Kidney (tissue), 13 donors: ENCODE measurements at regions not wholly inside any gene's neighbourhood (a gene's known extent, or its start where the extent isn't known, plus 50 kb on each side); places are given as distances from the start of the nearest gene placed in this dataset.

Source experiments
- DNase-seq, 5 donors: peaks; one replicate each; pipeline ENCODE4 v3.0.0-alpha.2; 2013 to 2020
- FAIRE-seq: peaks from 2 replicates; lab custom pipeline; 2012; peaks lifted over from hg19 to GRCh38; lab: Jason Lieb, UNC
- H3K27ac ChIP-seq, 2 donors: one replicate each; pipeline ENCODE4 v1.7.0; 2013; ENCODE audit warnings: low read depth in 2 of 2, low read length in 2 of 2, inconsistent platforms in 1 of 2
- H3K27me3 ChIP-seq: one replicate; pipeline ENCODE4 v1.7.1; 2013; ENCODE audit warnings: low read length, inconsistent platforms; ENCODE audit not compliant: control insufficient read depth, insufficient read depth
- H3K36me3 ChIP-seq, 3 donors: one replicate each; pipeline versions ENCODE4 v1.7.0 to v1.7.1; 2013; ENCODE audit warnings: low read length in 3 of 3, control low read depth in 1 of 3, inconsistent platforms in 1 of 3; ENCODE audit not compliant: insufficient read depth in 3 of 3, control insufficient read depth in 2 of 3
- H3K4me1 ChIP-seq, 3 donors: one replicate each; pipeline versions ENCODE4 v1.7.0 to v1.7.1; 2013; ENCODE audit warnings: low read length in 3 of 3, inconsistent platforms in 1 of 3, low read depth in 1 of 3; ENCODE audit not compliant: control insufficient read depth in 2 of 3, insufficient read depth in 2 of 3
- H3K4me3 ChIP-seq, 3 donors: one replicate each; pipeline versions ENCODE4 v1.7.0 to v1.8.1; 2013; ENCODE audit warnings: low read length in 3 of 3, control low read depth in 1 of 3, inconsistent platforms in 1 of 3
- H3K9ac ChIP-seq, 3 donors: one replicate each; pipeline versions ENCODE4 v1.7.0 to v1.7.1; 2013; ENCODE audit warnings: low read length in 3 of 3, control low read depth in 1 of 3, inconsistent platforms in 1 of 3
- H3K9me3 ChIP-seq, 3 donors: one replicate each; pipeline versions ENCODE4 v1.7.0 to v1.7.1; 2013; ENCODE audit warnings: low read length in 3 of 3, control low read depth in 1 of 3, inconsistent platforms in 1 of 3; ENCODE audit not compliant: control insufficient read depth in 2 of 3, insufficient read depth in 1 of 3
- intact Hi-C: fragments of 100-400 bp; cut with DNase I; formaldehyde crosslinking; loops from one replicate; pipeline ENCODE4 v1.11.1; 2022
- TF ChIP-seq, protein P1 (sequence below): IDR thresholded peaks from 3 replicates; pipeline ENCODE4 v1.5.1; 2012; ENCODE audit warnings: mild to moderate bottlenecking, moderate library complexity, borderline replicate concordance; ENCODE audit not compliant: insufficient read depth; ENCODE audit errors: extremely low read depth
- donor health status: control.
- donor health status: control.
- donor health status: control.
- donor health status: control.
- donor health status: control.
- donor health status: DM: yes; HTN: yes; CAD: no.
- donor health status: Normal renal cell carcinoma (clear cell type).

DNA sequence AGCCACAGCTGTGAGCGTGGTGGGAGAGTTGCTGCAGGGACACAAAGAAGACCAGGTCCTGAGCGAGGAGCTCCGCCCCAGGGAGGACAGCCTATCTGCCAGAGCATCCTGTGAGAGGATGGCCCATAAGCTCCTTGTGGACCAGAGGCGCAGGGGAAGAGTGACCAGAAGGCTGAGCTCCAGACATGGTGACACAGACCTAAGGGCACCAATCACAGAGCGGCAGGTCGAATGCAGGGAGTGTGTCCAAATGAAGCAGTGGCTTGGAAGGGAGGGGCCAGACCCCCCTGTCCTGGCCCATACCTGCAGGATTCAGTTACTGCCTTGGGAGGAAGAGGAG is 135.8 kb upstream of the TMEM72 start:
- no peak for DNase-seq
- H3K27ac ChIP-seq, result no peak overlapping the region
- H3K4me3 ChIP-seq, result no peak overlapping the region
- H3K36me3 ChIP-seq, result no peaks in the 10 kb centered on the region
- FAIRE-seq, result no peak
- TF ChIP-seq, protein P1, sequence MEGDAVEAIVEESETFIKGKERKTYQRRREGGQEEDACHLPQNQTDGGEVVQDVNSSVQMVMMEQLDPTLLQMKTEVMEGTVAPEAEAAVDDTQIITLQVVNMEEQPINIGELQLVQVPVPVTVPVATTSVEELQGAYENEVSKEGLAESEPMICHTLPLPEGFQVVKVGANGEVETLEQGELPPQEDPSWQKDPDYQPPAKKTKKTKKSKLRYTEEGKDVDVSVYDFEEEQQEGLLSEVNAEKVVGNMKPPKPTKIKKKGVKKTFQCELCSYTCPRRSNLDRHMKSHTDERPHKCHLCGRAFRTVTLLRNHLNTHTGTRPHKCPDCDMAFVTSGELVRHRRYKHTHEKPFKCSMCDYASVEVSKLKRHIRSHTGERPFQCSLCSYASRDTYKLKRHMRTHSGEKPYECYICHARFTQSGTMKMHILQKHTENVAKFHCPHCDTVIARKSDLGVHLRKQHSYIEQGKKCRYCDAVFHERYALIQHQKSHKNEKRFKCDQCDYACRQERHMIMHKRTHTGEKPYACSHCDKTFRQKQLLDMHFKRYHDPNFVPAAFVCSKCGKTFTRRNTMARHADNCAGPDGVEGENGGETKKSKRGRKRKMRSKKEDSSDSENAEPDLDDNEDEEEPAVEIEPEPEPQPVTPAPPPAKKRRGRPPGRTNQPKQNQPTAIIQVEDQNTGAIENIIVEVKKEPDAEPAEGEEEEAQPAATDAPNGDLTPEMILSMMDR, result no peak
- no peaks in the 10 kb centered on the region for H3K4me1 ChIP-seq
- intact Hi-C loops, result no loop called here
- no peaks in the 10 kb centered on the region for H3K9me3 ChIP-seq
- no peaks in the 10 kb centered on the region for H3K27me3 ChIP-seq
- H3K9ac ChIP-seq, result no peak overlapping the region

DNA sequence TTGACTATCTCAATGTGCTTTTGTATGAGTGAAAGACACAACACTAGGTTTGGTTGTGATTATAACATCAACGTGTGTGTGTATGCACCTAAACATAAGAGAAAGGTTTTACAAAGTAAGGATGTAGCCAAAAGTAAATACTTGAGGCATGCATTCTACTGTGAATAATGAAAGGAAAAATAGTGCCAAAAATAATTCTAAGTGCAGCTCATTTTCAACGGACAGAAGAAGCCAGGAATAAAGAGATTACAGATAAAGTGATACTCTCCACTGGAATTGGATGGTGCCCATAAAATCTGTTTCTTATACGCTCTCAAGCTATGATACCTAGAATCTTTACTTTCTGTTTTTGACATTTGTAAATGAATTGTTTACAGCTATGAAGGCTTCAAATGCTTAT is 135.0 kb upstream of the TMEM72 start:
- Histone ChIP-seq H3K36me3 (no peaks in the 10 kb centered on the region), H3K4me1 (no peaks in the 10 kb centered on the region), H3K4me3 (no peak overlapping the region), H3K27me3 (no peaks in the 10 kb centered on the region), H3K9me3 (no peaks in the 10 kb centered on the region), H3K9ac (no peak overlapping the region), H3K27ac (no peak overlapping the region)
- intact Hi-C loops, result no loop called here
- no peak for FAIRE-seq
- no peak for DNase-seq
- TF ChIP-seq, protein P1, result no peak

DNA sequence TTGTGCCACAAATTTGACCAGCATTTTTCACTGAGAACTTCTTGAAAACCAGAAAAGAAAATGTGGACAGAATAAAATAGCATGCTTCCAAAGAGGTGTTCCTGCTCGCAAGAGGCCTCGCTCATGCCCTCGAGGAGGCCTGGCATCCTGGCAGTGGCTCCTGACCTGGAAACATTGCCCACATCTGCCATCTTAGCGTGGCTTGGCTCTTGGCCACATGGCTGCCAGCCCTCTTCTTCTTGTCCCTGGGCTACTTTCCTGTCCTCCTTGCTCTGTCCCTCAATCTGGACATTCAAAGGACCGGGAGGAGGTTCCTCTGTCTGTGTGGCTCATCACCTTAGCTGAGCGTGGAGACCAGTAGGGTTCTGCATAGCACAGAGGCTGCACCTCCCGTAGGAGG is 131.6 kb upstream of the TMEM72 start:
- H3K4me1 ChIP-seq, result no peaks in the 10 kb centered on the region

DNA sequence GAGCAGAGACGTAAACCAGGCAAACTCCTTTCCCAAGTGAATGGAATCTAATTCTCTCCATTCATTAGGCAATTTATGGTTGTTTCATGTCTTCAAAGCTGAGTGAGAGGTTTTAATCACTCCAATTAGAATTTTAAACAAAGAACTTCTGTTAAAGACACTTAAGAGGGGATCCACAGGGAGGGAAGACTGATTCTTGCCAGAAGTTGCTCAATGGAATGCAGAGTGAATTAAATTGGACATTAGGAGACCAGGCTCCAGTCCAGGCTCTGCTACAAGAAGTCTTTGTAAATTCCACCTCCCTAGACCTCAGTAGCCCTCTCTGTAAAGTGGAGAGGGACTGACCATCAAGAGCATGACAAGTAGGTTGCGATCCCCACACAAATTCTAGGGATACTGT is 130.7 kb upstream of the TMEM72 start:
- DNase-seq, result no peak
- no peak for FAIRE-seq
- H3K27me3 ChIP-seq, result no peaks in the 10 kb centered on the region
- H3K9me3 ChIP-seq, result no peaks in the 10 kb centered on the region
- no peak overlapping the region for H3K27ac ChIP-seq
- intact Hi-C loops, result no loop called here
- no peak overlapping the region for H3K4me3 ChIP-seq
- TF ChIP-seq, protein P1, result no peak
- H3K36me3 ChIP-seq, result no peaks in the 10 kb centered on the region
- H3K4me1 ChIP-seq, result no peaks in the 10 kb centered on the region
- no peak overlapping the region for H3K9ac ChIP-seq

More for the DNA sequence above, 131.6 kb upstream of the TMEM72 start:
- intact Hi-C loops, result no loop called here
- H3K9ac ChIP-seq, result no peak overlapping the region
- DNase-seq (no peak), FAIRE-seq (no peak)
- no peaks in the 10 kb centered on the region for H3K36me3 ChIP-seq
- no peaks in the 10 kb centered on the region for H3K27me3 ChIP-seq
- TF ChIP-seq, protein P1, result no peak
- H3K4me3 ChIP-seq, result no peak overlapping the region
- H3K9me3 ChIP-seq, result no peaks in the 10 kb centered on the region
- no peak overlapping the region for H3K27ac ChIP-seq
